ENCODE measurements at regions not wholly inside any gene's neighbourhood (a gene's known extent, or its start where the extent isn't known, plus 50 kb on each side); places are given as distances from the start of the nearest gene placed in this dataset.

DNA sequence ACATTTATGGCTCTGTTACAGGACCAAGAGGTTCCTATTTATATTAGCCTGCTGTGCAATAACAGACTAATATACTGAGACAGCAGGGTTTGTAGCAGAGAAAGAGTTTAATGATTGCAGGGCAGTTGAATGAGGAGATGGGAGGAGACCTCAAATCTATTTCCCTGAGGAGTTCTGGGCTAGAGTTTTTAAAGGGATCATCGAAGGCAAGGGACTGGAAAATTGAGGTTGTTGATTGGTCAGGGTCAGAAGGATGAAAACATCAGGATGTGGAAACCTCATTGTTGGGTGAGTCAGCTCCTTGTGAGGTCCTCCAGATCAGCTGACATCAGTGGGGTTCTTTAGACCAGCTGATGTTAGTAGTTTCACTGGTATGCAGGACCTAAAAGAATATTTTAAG, 60.6 kb upstream of the GOLGA8B start (continued):
- TF ChIP-seq, protein P1, sequence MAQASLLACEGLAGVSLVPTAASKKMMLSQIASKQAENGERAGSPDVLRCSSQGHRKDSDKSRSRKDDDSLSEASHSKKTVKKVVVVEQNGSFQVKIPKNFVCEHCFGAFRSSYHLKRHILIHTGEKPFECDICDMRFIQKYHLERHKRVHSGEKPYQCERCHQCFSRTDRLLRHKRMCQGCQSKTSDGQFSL (CRISPR knock-in tag; IDR thresholded peaks at IDR 0.05), result no peak
- TF ChIP-seq, protein P1 (tag; IDR thresholded peaks at IDR 0.05), result no peak
- no peak for TF ChIP-seq HMGN3 (IDR thresholded peaks at IDR 0.05; ENCODE audit: borderline replicate concordance, extremely low read depth, insufficient read length, low read depth, low read length)
- TF ChIP-seq, protein P2, sequence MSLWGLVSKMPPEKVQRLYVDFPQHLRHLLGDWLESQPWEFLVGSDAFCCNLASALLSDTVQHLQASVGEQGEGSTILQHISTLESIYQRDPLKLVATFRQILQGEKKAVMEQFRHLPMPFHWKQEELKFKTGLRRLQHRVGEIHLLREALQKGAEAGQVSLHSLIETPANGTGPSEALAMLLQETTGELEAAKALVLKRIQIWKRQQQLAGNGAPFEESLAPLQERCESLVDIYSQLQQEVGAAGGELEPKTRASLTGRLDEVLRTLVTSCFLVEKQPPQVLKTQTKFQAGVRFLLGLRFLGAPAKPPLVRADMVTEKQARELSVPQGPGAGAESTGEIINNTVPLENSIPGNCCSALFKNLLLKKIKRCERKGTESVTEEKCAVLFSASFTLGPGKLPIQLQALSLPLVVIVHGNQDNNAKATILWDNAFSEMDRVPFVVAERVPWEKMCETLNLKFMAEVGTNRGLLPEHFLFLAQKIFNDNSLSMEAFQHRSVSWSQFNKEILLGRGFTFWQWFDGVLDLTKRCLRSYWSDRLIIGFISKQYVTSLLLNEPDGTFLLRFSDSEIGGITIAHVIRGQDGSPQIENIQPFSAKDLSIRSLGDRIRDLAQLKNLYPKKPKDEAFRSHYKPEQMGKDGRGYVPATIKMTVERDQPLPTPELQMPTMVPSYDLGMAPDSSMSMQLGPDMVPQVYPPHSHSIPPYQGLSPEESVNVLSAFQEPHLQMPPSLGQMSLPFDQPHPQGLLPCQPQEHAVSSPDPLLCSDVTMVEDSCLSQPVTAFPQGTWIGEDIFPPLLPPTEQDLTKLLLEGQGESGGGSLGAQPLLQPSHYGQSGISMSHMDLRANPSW (CRISPR knock-in tag; IDR thresholded peaks at IDR 0.05), result no peak
- TF ChIP-seq, protein P3, sequence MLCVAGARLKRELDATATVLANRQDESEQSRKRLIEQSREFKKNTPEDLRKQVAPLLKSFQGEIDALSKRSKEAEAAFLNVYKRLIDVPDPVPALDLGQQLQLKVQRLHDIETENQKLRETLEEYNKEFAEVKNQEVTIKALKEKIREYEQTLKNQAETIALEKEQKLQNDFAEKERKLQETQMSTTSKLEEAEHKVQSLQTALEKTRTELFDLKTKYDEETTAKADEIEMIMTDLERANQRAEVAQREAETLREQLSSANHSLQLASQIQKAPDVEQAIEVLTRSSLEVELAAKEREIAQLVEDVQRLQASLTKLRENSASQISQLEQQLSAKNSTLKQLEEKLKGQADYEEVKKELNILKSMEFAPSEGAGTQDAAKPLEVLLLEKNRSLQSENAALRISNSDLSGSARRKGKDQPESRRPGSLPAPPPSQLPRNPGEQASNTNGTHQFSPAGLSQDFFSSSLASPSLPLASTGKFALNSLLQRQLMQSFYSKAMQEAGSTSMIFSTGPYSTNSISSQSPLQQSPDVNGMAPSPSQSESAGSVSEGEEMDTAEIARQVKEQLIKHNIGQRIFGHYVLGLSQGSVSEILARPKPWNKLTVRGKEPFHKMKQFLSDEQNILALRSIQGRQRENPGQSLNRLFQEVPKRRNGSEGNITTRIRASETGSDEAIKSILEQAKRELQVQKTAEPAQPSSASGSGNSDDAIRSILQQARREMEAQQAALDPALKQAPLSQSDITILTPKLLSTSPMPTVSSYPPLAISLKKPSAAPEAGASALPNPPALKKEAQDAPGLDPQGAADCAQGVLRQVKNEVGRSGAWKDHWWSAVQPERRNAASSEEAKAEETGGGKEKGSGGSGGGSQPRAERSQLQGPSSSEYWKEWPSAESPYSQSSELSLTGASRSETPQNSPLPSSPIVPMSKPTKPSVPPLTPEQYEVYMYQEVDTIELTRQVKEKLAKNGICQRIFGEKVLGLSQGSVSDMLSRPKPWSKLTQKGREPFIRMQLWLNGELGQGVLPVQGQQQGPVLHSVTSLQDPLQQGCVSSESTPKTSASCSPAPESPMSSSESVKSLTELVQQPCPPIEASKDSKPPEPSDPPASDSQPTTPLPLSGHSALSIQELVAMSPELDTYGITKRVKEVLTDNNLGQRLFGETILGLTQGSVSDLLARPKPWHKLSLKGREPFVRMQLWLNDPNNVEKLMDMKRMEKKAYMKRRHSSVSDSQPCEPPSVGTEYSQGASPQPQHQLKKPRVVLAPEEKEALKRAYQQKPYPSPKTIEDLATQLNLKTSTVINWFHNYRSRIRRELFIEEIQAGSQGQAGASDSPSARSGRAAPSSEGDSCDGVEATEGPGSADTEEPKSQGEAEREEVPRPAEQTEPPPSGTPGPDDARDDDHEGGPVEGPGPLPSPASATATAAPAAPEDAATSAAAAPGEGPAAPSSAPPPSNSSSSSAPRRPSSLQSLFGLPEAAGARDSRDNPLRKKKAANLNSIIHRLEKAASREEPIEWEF (CRISPR knock-in tag; IDR thresholded peaks at IDR 0.05), result no peak
- TF ChIP-seq, protein P4, sequence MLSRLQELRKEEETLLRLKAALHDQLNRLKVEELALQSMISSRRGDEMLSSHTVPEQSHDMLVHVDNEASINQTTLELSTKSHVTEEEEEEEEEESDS (CRISPR knock-in tag; IDR thresholded peaks at IDR 0.05), result no peak
- TF ChIP-seq ERF (CRISPR knock-in tag; IDR thresholded peaks at IDR 0.05), result no peak
- peak; percentile 33; the same call in 1 of the 2 replicates for TF ChIP-seq RAD51 (IDR thresholded peaks at IDR 0.05; ENCODE audit: borderline replicate concordance, low read depth)
- TF ChIP-seq, protein P5, sequence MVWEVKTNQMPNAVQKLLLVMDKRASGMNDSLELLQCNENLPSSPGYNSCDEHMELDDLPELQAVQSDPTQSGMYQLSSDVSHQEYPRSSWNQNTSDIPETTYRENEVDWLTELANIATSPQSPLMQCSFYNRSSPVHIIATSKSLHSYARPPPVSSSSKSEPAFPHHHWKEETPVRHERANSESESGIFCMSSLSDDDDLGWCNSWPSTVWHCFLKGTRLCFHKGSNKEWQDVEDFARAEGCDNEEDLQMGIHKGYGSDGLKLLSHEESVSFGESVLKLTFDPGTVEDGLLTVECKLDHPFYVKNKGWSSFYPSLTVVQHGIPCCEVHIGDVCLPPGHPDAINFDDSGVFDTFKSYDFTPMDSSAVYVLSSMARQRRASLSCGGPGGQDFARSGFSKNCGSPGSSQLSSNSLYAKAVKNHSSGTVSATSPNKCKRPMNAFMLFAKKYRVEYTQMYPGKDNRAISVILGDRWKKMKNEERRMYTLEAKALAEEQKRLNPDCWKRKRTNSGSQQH (CRISPR knock-in tag; IDR thresholded peaks at IDR 0.05), result no peak
- TF ChIP-seq ZZZ3 (IDR thresholded peaks at IDR 0.05), result no peak
- TF ChIP-seq EHMT2 (IDR thresholded peaks at IDR 0.05), result peak; percentile 73
- TF ChIP-seq SRSF3 (IDR thresholded peaks at IDR 0.05; ENCODE audit: insufficient read depth, low read length), result no peak
- TF ChIP-seq ZFX (CRISPR knock-in tag; IDR thresholded peaks at IDR 0.05), result no peak
- TF ChIP-seq, protein P6, sequence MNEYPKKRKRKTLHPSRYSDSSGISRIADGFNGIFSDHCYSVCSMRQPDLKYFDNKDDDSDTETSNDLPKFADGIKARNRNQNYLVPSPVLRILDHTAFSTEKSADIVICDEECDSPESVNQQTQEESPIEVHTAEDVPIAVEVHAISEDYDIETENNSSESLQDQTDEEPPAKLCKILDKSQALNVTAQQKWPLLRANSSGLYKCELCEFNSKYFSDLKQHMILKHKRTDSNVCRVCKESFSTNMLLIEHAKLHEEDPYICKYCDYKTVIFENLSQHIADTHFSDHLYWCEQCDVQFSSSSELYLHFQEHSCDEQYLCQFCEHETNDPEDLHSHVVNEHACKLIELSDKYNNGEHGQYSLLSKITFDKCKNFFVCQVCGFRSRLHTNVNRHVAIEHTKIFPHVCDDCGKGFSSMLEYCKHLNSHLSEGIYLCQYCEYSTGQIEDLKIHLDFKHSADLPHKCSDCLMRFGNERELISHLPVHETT (CRISPR knock-in tag; conservative IDR thresholded peaks at IDR 0.05 in 1 of 2, IDR thresholded peaks at IDR 0.05 in 1 of 2), result no peak
- TF ChIP-seq NRF1 (conservative IDR thresholded peaks at IDR 0.05 in 1 of 2, IDR thresholded peaks at IDR 0.05 in 1 of 2), result no peak
- no peak for TF ChIP-seq POLR2H (tag; IDR thresholded peaks at IDR 0.05; ENCODE audit: low read depth)
